ENCODE measurements at regions not wholly inside any gene's neighbourhood (a gene's known extent, or its start where the extent isn't known, plus 50 kb on each side); places are given as distances from the start of the nearest gene placed in this dataset.
A peak's percentile ranks its signal among the peaks of the same experiment; 100 is the strongest.
"Not testable (repeated sequence)": the region's sequence is repeated elsewhere in the genome, so short reads cannot be mapped to it uniquely, and the experiment has no call there.

DNA sequence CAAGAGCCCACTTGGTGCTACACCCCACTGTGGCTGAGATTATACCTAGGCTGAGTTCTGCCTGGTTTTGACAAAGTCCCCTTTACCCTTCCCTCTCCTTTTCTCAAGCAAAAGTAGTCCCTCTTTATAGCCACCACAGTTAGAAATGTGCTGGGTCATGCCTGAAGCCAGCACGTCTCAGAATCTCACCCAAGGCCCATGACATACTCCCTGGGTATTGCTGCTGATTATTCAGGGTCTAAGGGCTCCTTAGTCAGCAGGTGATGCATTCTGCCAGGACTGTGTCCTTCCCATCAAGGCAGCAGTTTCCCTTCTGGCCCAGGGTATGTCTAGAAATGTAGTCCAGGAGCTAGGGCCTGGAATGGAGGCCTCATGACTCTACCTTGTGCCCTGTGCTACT, 67.3 kb upstream of the COX20 start:
- Histone ChIP-seq H3K27ac (no peak overlapping the region), H3K4me3 (no peak overlapping the region), H3K36me3 (no peaks in the 10 kb centered on the region), H3K4me1 (no peaks in the 10 kb centered on the region), H3K27me3 (no peaks in the 10 kb centered on the region), H3K9me3 (no peaks in the 10 kb centered on the region)
- no peak for TF ChIP-seq POLR2A (IDR thresholded peaks at IDR 0.05)
- TF ChIP-seq, protein P1, sequence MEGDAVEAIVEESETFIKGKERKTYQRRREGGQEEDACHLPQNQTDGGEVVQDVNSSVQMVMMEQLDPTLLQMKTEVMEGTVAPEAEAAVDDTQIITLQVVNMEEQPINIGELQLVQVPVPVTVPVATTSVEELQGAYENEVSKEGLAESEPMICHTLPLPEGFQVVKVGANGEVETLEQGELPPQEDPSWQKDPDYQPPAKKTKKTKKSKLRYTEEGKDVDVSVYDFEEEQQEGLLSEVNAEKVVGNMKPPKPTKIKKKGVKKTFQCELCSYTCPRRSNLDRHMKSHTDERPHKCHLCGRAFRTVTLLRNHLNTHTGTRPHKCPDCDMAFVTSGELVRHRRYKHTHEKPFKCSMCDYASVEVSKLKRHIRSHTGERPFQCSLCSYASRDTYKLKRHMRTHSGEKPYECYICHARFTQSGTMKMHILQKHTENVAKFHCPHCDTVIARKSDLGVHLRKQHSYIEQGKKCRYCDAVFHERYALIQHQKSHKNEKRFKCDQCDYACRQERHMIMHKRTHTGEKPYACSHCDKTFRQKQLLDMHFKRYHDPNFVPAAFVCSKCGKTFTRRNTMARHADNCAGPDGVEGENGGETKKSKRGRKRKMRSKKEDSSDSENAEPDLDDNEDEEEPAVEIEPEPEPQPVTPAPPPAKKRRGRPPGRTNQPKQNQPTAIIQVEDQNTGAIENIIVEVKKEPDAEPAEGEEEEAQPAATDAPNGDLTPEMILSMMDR (IDR thresholded peaks at IDR 0.05), result no peak
- WGBS (ENCODE audit: insufficient coverage, low coverage, low lambda C conversion rate, missing lambda C conversion rate), result no CpG with 5 or more reads among the region's 1 CpG
- DNase-seq (no peak), ATAC-seq (no peak)
- intact Hi-C loops (cut with DNase I), result no loop called here

GRCh38 chr1:244768804-244769203, 66.7 kb upstream of the COX20 start:
- intact Hi-C loops (cut with DNase I), result no loop called here
- TF ChIP-seq, protein P1 (IDR thresholded peaks at IDR 0.05), result no peak
- TF ChIP-seq POLR2A (IDR thresholded peaks at IDR 0.05), result no peak
- H3K36me3 ChIP-seq, result no peaks in the 10 kb centered on the region
- no peak overlapping the region for H3K27ac ChIP-seq
- H3K27me3 ChIP-seq, result no peaks in the 10 kb centered on the region
- WGBS (ENCODE audit: insufficient coverage, low coverage, low lambda C conversion rate, missing lambda C conversion rate), result 86% methylated on average over 2 of the region's 5 CpGs
- H3K4me1 ChIP-seq, result no peaks in the 10 kb centered on the region
- H3K4me3 ChIP-seq, result no peak overlapping the region
- no peak for ATAC-seq
- no peaks in the 10 kb centered on the region for H3K9me3 ChIP-seq
- no peak for DNase-seq

GRCh38 chr1:244770556-244770955, 64.9 kb upstream of the COX20 start:
- ATAC-seq; DNase-seq; intact Hi-C loops (cut with DNase I); H3K36me3 ChIP-seq; H3K27ac ChIP-seq; H3K4me3 ChIP-seq; H3K9me3 ChIP-seq; H3K4me1 ChIP-seq; H3K27me3 ChIP-seq: not testable (repeated sequence)
- WGBS (ENCODE audit: insufficient coverage, low coverage, low lambda C conversion rate, missing lambda C conversion rate), result 82% methylated on average over 4 of the region's 7 CpGs

DNA sequence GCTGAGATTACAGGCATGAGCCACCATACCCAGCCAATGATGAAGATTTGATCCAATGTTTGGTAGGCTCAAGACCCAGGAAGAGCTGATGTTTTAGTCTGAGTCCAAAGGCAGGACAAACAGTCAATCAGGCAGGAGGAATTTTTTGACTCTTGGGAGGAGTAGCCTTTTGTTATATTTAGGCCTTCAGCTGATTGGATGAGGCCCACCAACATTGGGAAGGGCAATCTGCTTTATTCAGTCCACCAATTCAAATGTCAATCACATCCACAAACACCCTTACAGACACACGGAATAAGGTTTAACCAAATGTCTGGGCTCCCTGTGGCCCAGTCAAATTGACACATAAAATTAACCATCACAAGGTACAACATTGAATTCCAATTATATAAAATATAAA, 61.9 kb upstream of the COX20 start:
- TF ChIP-seq, protein P1 (IDR thresholded peaks at IDR 0.05), result no peak
- TF ChIP-seq POLR2A (IDR thresholded peaks at IDR 0.05), result no peak
- WGBS (ENCODE audit: insufficient coverage, low coverage, low lambda C conversion rate, missing lambda C conversion rate), result 100% methylated on average over 1 of the region's 1 CpG
- ATAC-seq, result no peak

GRCh38 chr1:244776783-244777182, 58.7 kb upstream of the COX20 start:
- ATAC-seq; intact Hi-C loops (cut with DNase I); H3K36me3 ChIP-seq; H3K4me3 ChIP-seq; H3K4me1 ChIP-seq; H3K27ac ChIP-seq; H3K27me3 ChIP-seq; H3K9me3 ChIP-seq; DNase-seq: not testable (repeated sequence)
- 30% methylated on average over 1 of the region's 1 CpG for WGBS (ENCODE audit: insufficient coverage, low coverage, low lambda C conversion rate, missing lambda C conversion rate)

More for the DNA sequence above, 61.9 kb upstream of the COX20 start:
- H3K4me3 ChIP-seq, result no peak overlapping the region
- H3K9me3 ChIP-seq, result no peaks in the 10 kb centered on the region
- no peaks in the 10 kb centered on the region for H3K36me3 ChIP-seq
- no peak overlapping the region for H3K27ac ChIP-seq
- DNase-seq, result no peak
- H3K27me3 ChIP-seq, result no peaks in the 10 kb centered on the region
- H3K4me1 ChIP-seq, result no peaks in the 10 kb centered on the region
- intact Hi-C loops (cut with DNase I), result no loop called here

GRCh38 chr1:244778344-244778743, 57.1 kb upstream of the COX20 start:
- no peaks in the 10 kb centered on the region for H3K36me3 ChIP-seq
- H3K4me1 ChIP-seq, result no peaks in the 10 kb centered on the region
- 47% methylated on average over 2 of the region's 2 CpGs for WGBS (ENCODE audit: insufficient coverage, low coverage, low lambda C conversion rate, missing lambda C conversion rate)
- no peak overlapping the region for H3K4me3 ChIP-seq
- H3K27ac ChIP-seq, result no peak overlapping the region
- H3K9me3 ChIP-seq, result no peaks in the 10 kb centered on the region
- peak in 1 of 4 donors; percentile 19 for ATAC-seq
- DNase-seq, result no peak
- no peaks in the 10 kb centered on the region for H3K27me3 ChIP-seq
- intact Hi-C loops (cut with DNase I), result no loop called here
- TF ChIP-seq, protein P1 (IDR thresholded peaks at IDR 0.05), result no peak
- TF ChIP-seq POLR2A (IDR thresholded peaks at IDR 0.05), result no peak
